AG09319 (cell line): ENCODE measurements at regions not wholly inside any gene's neighbourhood (a gene's known extent, or its start where the extent isn't known, plus 50 kb on each side); places are given as distances from the start of the nearest gene placed in this dataset.

Experiments
- DNase-seq: peaks from one replicate; pipeline ENCODE4 v3.0.0-alpha.2; 2010; ENCODE audit warnings: low read depth; ENCODE audit errors: extremely low read depth
- CTCF ChIP-seq: IDR thresholded peaks from 2 replicates; pipeline ENCODE4 v1.5.1; 2011; ENCODE audit warnings: low read depth, mild to moderate bottlenecking, inconsistent platforms, low read length, moderate library complexity

- DNase-seq = no peak
- no peak for TF ChIP-seq CTCF
Measured at GRCh38 chr9:108515856-108516255, 339.9 kb downstream of the ACTL7B start.

GRCh38 chr9:108512426-108513173, 343.2 kb downstream of the ACTL7B start:
- no peak for DNase-seq
- no peak for TF ChIP-seq CTCF

DNA sequence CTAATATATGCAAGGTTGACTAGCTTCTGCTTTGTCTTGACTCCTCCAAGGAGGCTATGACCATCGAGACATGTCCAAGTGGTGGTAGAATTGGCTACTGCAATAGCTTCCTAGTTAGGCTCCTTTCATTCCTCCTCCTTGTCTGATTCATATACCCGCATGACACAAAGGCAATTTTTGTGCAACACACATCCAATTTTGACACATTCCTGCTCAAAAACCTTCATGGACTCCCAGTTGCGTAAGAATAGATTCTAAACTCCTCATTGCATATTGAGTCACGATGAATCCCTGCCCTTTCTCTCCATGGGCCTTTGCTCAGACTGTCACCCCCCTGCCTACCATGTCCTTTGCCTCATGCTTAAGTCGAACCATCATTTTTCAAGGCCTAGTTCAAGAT, 344.5 kb downstream of the ACTL7B start:
- DNase-seq = peak; percentile 55
- TF ChIP-seq CTCF = no peak

- no peak for TF ChIP-seq CTCF
- DNase-seq = no peak
Measured at GRCh38 chr9:108496846-108497245, 358.9 kb downstream of the ACTL7B start.

DNA sequence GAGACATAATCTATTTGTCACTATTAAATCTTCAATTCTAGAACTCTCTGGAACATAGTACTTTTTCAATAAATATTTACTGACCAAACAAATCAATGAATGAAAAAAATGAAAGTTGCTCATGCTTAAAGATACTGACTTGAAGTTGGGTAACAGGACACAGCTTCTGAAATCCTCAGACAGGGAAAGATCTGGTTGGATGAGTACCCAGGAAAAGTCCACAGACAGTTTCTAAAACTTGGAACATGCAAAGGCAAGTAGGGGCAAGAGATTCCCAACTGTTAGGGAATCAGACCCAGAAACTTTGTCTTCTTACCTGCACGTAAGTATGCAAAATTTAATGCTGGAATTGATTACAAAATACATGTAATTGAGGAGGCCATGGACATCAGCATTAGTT, 366.2 kb downstream of the ACTL7B start:
- DNase-seq = no peak
- no peak for TF ChIP-seq CTCF

DNA sequence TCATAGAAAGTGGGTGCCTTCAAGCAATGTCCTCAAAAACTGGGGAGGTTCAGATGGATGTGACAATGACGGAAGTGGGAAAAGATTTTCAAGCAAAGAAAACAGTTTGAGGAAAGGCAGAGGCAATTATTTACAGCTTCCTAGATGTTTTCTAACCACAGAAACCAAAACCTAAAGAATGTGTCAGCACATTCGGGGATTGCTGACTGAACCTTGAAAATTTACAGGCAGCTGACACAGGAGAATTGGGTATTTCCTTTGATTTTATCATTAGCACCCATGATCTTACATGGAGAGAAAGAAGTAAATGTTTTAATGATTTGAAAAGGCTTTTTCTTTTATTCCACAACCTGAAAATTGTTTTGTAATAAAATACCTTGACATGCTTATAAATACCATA, 369.0 kb downstream of the ACTL7B start:
- DNase-seq = no peak
- no peak for TF ChIP-seq CTCF

GRCh38 chr9:108484468-108484867, 371.3 kb downstream of the ACTL7B start:
- no peak for DNase-seq
- TF ChIP-seq CTCF = no peak
